GM23338 (cell line): ENCODE measurements at regions not wholly inside any gene's neighbourhood (a gene's known extent, or its start where the extent isn't known, plus 50 kb on each side); places are given as distances from the start of the nearest gene placed in this dataset.
A peak's percentile ranks its signal among the peaks of the same experiment; 100 is the strongest.

ENCODE experiments used
- CREB1 ChIP-seq: fragments of 250-450 bp; sonication (Bioruptor Pico); IDR thresholded peaks from 2 replicates; pipeline ENCODE4 v1.5.0; 2020; ENCODE audit warnings: low read depth, mild to moderate bottlenecking, moderate library complexity
- EZH2 ChIP-seq: fragments of 200-600 bp; sonication (generic); IDR thresholded peaks from one replicate; pipeline ENCODE4 v1.8.0; 2017; ENCODE audit warnings: antibody characterized with exemption, mild to moderate bottlenecking, low read depth; ENCODE audit not compliant: unreplicated experiment
- NANOG ChIP-seq: IDR thresholded peaks from 2 replicates; pipeline ENCODE4 v1.6.1; 2016; ENCODE audit warnings: antibody characterized with exemption, borderline replicate concordance
- POLR2AphosphoS5 ChIP-seq: IDR thresholded peaks from 2 replicates; pipeline ENCODE4 v1.6.1; 2016; ENCODE audit warnings: antibody characterized with exemption, low read depth
- ZNF114 ChIP-seq: fragments of 250-450 bp; sonication (Bioruptor Pico); IDR thresholded peaks from 2 replicates; pipeline ENCODE4 v1.5.0; 2020; ENCODE audit warnings: mild to moderate bottlenecking, moderate library complexity
- TF ChIP-seq, protein P1 (sequence below), 2 experiments: fragments of 200-600 bp in 1 of 2; sonication (generic) in 1 of 2; conservative IDR thresholded peaks; 2 replicates each; pipeline versions ENCODE4 v1.5.1 to v1.6.1; 2016 to 2017; ENCODE audit warnings: antibody characterized with exemption in 2 of 2, low read depth in 2 of 2, mild to moderate bottlenecking in 2 of 2, moderate library complexity in 1 of 2

- TF ChIP-seq CREB1 (CRISPR knock-in tag) (no peak), EZH2 (no peak), POLR2AphosphoS5 (no peak), NANOG (no peak), ZNF114 (CRISPR knock-in tag) (no peak)
- TF ChIP-seq, protein P1, sequence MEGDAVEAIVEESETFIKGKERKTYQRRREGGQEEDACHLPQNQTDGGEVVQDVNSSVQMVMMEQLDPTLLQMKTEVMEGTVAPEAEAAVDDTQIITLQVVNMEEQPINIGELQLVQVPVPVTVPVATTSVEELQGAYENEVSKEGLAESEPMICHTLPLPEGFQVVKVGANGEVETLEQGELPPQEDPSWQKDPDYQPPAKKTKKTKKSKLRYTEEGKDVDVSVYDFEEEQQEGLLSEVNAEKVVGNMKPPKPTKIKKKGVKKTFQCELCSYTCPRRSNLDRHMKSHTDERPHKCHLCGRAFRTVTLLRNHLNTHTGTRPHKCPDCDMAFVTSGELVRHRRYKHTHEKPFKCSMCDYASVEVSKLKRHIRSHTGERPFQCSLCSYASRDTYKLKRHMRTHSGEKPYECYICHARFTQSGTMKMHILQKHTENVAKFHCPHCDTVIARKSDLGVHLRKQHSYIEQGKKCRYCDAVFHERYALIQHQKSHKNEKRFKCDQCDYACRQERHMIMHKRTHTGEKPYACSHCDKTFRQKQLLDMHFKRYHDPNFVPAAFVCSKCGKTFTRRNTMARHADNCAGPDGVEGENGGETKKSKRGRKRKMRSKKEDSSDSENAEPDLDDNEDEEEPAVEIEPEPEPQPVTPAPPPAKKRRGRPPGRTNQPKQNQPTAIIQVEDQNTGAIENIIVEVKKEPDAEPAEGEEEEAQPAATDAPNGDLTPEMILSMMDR (conservative IDR thresholded peaks at IDR 0.05; ENCODE audit: low read depth in 2 of 2), result peak in 1 of 2 experiments; percentile 38; a peak in 2 of 4 replicates
Measured at GRCh38 chr1:105204836-105205371, 1455.2 kb downstream of the AMY1C start.
